ENCODE measurements at regions not wholly inside any gene's neighbourhood (a gene's known extent, or its start where the extent isn't known, plus 50 kb on each side); places are given as distances from the start of the nearest gene placed in this dataset.
A peak's percentile ranks its signal among the peaks of the same experiment; 100 is the strongest.

DNA sequence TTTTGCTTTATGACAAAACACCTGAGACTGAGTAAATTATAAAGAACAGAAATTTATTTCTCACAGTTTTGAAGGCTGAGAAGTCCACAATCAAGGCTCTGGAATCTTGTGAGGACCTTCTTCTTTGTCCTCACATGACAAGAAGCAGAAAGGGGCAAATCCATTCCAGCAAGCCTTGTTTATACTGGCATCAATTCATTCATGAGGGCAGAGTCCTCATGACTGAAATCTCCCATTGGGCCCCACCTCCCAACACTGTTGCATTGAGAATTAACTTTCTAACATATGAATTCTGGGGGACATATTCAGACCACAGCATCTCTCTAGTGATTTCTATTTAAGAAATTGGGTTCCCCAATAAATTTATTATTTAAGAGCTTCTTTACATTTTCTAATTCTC lies 395.4 kb downstream of the AR start:
- no peaks in the 10 kb centered on the region for H3K4me1 ChIP-seq
- H3K36me3 ChIP-seq = no peaks in the 10 kb centered on the region
- no peak for DNase-seq
- H3K27me3 ChIP-seq = no peaks in the 10 kb centered on the region
- no peak overlapping the region for H3K27ac ChIP-seq
- intact Hi-C loops (cut with DNase I) = no loop called here
- no peak overlapping the region for H3K4me3 ChIP-seq (replicated peaks in 1 of 3)
- TF ChIP-seq POLR2A (IDR thresholded peaks at IDR 0.05) (no peak), CTCF (IDR thresholded peaks at IDR 0.05) (no peak)
- no peaks in the 10 kb centered on the region for H3K9me3 ChIP-seq

GRCh38 chrX:67949270-67949669 lies 405.4 kb downstream of the AR start:
- Histone ChIP-seq H3K9me3 (no peaks in the 10 kb centered on the region), H3K27me3 (no peaks in the 10 kb centered on the region), H3K4me3 (replicated peaks in 1 of 3) (no peak overlapping the region), H3K4me1 (no peaks in the 10 kb centered on the region), H3K27ac (no peak overlapping the region), H3K36me3 (no peaks in the 10 kb centered on the region)
- 43 to 54% methylated on average over 3 to 4 of the region's 4 CpGs for WGBS, 2 donors
- intact Hi-C loops (cut with DNase I) = no loop called here
- peak in 1 of 2 donors; percentile 1 for DNase-seq
- no peak for TF ChIP-seq CTCF (IDR thresholded peaks at IDR 0.05)
- TF ChIP-seq POLR2A (IDR thresholded peaks at IDR 0.05) = no peak

DNA sequence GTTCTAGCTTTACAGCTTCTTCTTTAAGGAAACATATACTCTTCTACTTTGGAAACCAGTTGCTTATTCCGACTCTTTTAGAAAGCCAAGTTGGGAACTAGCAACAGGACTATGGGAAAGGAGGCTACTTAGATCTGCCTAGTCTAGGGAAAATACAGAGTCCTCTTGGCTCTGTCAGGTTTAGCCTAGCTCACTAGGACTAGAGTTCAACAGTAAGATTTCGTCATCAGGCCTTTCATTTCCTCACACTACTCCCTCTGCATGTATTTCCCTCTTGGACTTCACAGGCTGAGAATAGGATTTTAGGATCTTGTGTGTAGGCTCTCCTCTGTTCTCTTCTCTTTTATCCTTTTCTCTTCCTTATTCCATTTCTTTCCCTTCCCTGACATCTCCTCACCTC lies 409.8 kb downstream of the AR start:
- DNase-seq = no peak
- 90 to 97% methylated on average over 2 of the region's 2 CpGs for WGBS, 2 donors
- intact Hi-C loops (cut with DNase I) = no loop called here

DNA sequence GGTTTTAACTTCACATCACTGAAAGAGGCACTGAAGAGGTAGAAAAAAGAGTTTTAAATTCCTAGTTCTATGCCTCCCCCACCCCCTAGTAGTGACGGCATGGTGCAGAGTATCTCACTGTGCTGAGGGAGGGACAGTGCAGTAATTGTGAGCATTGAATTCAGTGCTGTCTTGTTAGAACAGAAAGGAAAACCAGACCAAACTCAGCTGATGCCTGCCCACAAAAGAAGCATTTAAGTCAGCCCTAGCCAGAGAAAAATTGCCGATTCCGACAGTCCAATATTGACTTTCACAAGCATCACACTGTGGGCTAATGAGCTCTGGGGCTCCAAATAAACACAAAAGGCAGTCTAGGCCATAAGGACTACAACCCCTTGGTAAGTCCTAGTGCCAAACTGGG lies 417.7 kb downstream of the AR start:
- no peak overlapping the region for H3K27ac ChIP-seq
- intact Hi-C loops (cut with DNase I) = no loop called here
- no peaks in the 10 kb centered on the region for H3K9me3 ChIP-seq
- H3K4me3 ChIP-seq (replicated peaks in 1 of 3) = no peak overlapping the region
- H3K36me3 ChIP-seq = no peaks in the 10 kb centered on the region
- no peaks in the 10 kb centered on the region for H3K27me3 ChIP-seq
- DNase-seq = no peak
- TF ChIP-seq CTCF (IDR thresholded peaks at IDR 0.05) (no peak), POLR2A (IDR thresholded peaks at IDR 0.05) (no peak)
- H3K4me1 ChIP-seq = no peaks in the 10 kb centered on the region
- WGBS, 2 donors = 79 to 87% methylated on average over 3 of the region's 3 CpGs

More for the DNA sequence above, 409.8 kb downstream of the AR start:
- Histone ChIP-seq H3K9me3 (no peaks in the 10 kb centered on the region), H3K27me3 (no peaks in the 10 kb centered on the region), H3K27ac (no peak overlapping the region), H3K4me1 (no peaks in the 10 kb centered on the region), H3K36me3 (no peaks in the 10 kb centered on the region), H3K4me3 (replicated peaks in 1 of 3) (no peak overlapping the region)
- TF ChIP-seq CTCF (IDR thresholded peaks at IDR 0.05) (no peak), POLR2A (IDR thresholded peaks at IDR 0.05) (no peak)

Data from thyroid gland (tissue), 4 donors.